22Rv1 (cell line): ENCODE measurements at regions not wholly inside any gene's neighbourhood (a gene's known extent, or its start where the extent isn't known, plus 50 kb on each side); places are given as distances from the start of the nearest gene placed in this dataset.

Source experiments
- ZFX ChIP-seq: fragments of 450-650 bp; IDR thresholded peaks from 2 replicates; pipeline ENCODE4 v1.6.1; 2017; ENCODE audit warnings: antibody characterized with exemption, borderline replicate concordance
- TF ChIP-seq, protein P1 (sequence below): fragments of 450-650 bp; IDR thresholded peaks from 2 replicates; pipeline ENCODE4 v1.5.1; 2017; ENCODE audit warnings: mild to moderate bottlenecking

DNA sequence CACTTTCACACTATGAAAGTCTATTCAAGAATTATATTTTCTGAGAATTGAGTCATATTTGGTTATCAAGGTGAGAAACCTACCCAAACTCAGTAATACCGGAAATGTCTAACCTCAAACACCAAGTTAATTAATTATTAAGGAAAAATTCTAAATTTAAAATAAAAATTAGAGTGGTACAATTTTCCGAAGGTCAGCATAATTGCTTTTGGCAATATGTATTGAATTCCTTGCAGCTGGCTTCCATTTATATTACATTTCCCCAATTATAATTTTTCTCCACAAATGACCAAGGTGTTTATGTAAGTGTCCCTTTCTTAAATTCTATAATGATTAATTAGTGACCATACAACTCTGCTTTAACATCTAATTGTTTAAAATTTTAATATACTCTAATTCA, 316.0 kb upstream of the IRAK1BP1 start:
- TF ChIP-seq, protein P1, sequence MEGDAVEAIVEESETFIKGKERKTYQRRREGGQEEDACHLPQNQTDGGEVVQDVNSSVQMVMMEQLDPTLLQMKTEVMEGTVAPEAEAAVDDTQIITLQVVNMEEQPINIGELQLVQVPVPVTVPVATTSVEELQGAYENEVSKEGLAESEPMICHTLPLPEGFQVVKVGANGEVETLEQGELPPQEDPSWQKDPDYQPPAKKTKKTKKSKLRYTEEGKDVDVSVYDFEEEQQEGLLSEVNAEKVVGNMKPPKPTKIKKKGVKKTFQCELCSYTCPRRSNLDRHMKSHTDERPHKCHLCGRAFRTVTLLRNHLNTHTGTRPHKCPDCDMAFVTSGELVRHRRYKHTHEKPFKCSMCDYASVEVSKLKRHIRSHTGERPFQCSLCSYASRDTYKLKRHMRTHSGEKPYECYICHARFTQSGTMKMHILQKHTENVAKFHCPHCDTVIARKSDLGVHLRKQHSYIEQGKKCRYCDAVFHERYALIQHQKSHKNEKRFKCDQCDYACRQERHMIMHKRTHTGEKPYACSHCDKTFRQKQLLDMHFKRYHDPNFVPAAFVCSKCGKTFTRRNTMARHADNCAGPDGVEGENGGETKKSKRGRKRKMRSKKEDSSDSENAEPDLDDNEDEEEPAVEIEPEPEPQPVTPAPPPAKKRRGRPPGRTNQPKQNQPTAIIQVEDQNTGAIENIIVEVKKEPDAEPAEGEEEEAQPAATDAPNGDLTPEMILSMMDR = no peak
- TF ChIP-seq ZFX = no peak
